Ovary (tissue), 7 donors: ENCODE measurements at regions not wholly inside any gene's neighbourhood (a gene's known extent, or its start where the extent isn't known, plus 50 kb on each side); places are given as distances from the start of the nearest gene placed in this dataset.

Source experiments
- DNase-seq, 5 donors: peaks; one replicate each; pipeline ENCODE4 v3.0.0-alpha.2; 2019 to 2020
- H3K27ac ChIP-seq, 2 donors: fragments of 200-600 bp; one replicate each; pipeline versions ENCODE4 v1.5.1 to v1.8.0; 2019 to 2022
- H3K27me3 ChIP-seq: fragments of 200-600 bp; one replicate; pipeline ENCODE4 v1.8.0; 2022
- H3K36me3 ChIP-seq: fragments of 200-600 bp; sonication (generic); one replicate; pipeline ENCODE4 v1.5.1; 2019
- H3K4me1 ChIP-seq: one replicate; pipeline ENCODE4 v1.8.1; 2013; ENCODE audit warnings: mild to moderate bottlenecking, moderate library complexity; ENCODE audit not compliant: insufficient read depth
- H3K4me3 ChIP-seq: fragments of 200-600 bp; sonication (generic); one replicate; pipeline ENCODE4 v1.5.1; 2017
- H3K9me3 ChIP-seq, 2 donors: fragments of 200-600 bp in 1 of 2; sonication (generic) in 1 of 2; one replicate each; pipeline versions ENCODE4 v1.5.1 to v1.8.1; 2013 to 2019; ENCODE audit warnings: mild to moderate bottlenecking in 1 of 2, moderate library complexity in 1 of 2
- EP300 ChIP-seq: sonication (generic); formaldehyde crosslinking; IDR thresholded peaks from one replicate; pipeline ENCODE4 v1.6.1; 2017; ENCODE audit warnings: antibody characterized with exemption
- POLR2A ChIP-seq: fragments of 450-650 bp; IDR thresholded peaks from one replicate; pipeline ENCODE4 v1.6.1; 2017; ENCODE audit warnings: antibody characterized with exemption, mild to moderate bottlenecking, moderate library complexity
- WGBS, 3 donors: extraction: QIAGEN DNeasy Blood & Tissue Kit in 1 of 3; methylation state at CpG; one replicate each; pipeline versions ENCODE4 v1.1.5 to v1.1.7; 2013 to 2017; 5-methylcytosine and 5-hydroxymethylcytosine counted together
- intact Hi-C, 4 donors: fragments of 100-400 bp; cut with DNase I; formaldehyde crosslinking; loops; one replicate each; pipeline versions ENCODE4 v1.11.0 to v1.15.1; 2022 to 2023
- TF ChIP-seq, protein P1 (sequence below), 3 donors: fragments of 450-650 bp in 2 of 3; fragments of 200-600 bp in 1 of 3; IDR thresholded peaks; one replicate each; pipeline versions ENCODE4 v1.5.1 to v1.8.0; 2016 to 2022; ENCODE audit warnings: antibody characterized with exemption in 3 of 3, mild to moderate bottlenecking in 1 of 3
- donor health status: DM: no; HTN: no; CAD: no; lungs with moderate emphysema.
- donor health status: DM: no; HTN: no; CAD: no.
- donor health status: Bipolar disorder and iron deficiency.
- donor health status: DM: no; HTN: no; CAD: no.
- donor health status: DM: yes; HTN: yes; CAD: no.

DNA sequence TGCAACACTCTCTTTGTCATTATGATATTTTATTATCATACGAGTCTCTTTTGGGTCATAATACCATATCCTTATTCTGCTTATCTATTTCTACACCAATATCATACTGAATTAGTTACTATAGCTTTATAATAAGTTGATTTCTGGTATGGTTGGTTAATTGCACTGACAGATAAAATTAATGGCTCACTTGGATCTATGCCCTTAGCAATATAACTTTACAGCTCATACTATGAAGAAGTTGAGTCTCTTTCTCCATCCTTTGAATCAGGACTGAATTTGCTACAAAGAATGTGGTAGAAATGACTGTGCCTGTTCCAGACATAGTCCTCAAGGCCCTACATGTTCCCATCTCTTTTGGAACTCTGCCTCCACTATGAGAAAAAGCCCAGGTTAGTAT is 139.7 kb upstream of the DYRK2 start:
- Histone ChIP-seq H3K27me3 (no peaks in the 10 kb centered on the region), H3K36me3 (no peaks in the 10 kb centered on the region), H3K4me1 (no peaks in the 10 kb centered on the region), H3K4me3 (no peak overlapping the region), H3K9me3 (no peaks in the 10 kb centered on the region), H3K27ac (no peak overlapping the region)
- TF ChIP-seq POLR2A: no peak
- TF ChIP-seq EP300: no peak
- TF ChIP-seq, protein P1, sequence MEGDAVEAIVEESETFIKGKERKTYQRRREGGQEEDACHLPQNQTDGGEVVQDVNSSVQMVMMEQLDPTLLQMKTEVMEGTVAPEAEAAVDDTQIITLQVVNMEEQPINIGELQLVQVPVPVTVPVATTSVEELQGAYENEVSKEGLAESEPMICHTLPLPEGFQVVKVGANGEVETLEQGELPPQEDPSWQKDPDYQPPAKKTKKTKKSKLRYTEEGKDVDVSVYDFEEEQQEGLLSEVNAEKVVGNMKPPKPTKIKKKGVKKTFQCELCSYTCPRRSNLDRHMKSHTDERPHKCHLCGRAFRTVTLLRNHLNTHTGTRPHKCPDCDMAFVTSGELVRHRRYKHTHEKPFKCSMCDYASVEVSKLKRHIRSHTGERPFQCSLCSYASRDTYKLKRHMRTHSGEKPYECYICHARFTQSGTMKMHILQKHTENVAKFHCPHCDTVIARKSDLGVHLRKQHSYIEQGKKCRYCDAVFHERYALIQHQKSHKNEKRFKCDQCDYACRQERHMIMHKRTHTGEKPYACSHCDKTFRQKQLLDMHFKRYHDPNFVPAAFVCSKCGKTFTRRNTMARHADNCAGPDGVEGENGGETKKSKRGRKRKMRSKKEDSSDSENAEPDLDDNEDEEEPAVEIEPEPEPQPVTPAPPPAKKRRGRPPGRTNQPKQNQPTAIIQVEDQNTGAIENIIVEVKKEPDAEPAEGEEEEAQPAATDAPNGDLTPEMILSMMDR (IDR thresholded peaks at IDR 0.05): no peak
- whole genome bisulfite sequencing, 3 donors: 90 to 100% (median 92%) methylated on average over 1 of the region's 1 CpG
- intact Hi-C loops: no loop called here
- no peak for DNase-seq

DNA sequence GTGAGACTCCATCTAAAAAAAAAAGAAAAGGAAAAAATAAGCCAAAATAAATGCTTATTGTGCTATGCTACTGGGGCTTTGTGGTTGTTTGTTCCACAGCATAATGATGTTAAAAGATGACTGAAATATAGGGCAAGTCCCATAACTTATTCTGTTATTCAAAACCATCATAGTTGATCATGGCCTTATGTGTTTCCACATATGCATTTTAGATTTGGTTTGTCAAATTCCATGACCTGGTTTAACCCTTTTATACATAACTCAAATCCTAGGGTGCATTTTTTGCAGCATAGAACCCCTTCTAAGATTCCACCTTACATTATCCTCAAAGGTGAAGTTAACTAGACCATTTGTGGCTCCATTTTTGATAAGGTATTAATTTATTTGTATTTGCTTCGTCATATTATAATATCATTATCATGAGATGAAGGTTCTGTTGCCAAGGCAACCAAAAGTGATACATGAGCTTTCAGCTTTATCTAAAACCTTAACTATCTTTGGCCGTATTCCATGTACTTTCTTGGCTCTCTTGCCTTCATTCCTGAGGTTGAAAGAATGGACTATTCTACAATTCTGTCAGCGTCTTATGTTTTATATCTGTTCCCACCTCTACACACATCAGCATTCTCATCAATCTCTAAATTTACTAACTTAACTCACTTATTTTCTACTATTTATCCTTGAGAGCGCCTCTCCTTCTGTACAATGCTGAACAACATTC is 138.7 kb upstream of the DYRK2 start:
- no peak overlapping the region for H3K4me3 ChIP-seq
- DNase-seq: no peak
- TF ChIP-seq POLR2A (no peak), EP300 (no peak)
- TF ChIP-seq, protein P1 (IDR thresholded peaks at IDR 0.05): no peak
- no peaks in the 10 kb centered on the region for H3K9me3 ChIP-seq
- H3K27me3 ChIP-seq: no peaks in the 10 kb centered on the region
- no peaks in the 10 kb centered on the region for H3K36me3 ChIP-seq
- intact Hi-C loops: no loop called here
- no peaks in the 10 kb centered on the region for H3K4me1 ChIP-seq
- WGBS, 3 donors: 34 to 42% (median 41%) methylated on average over 4 of the region's 4 CpGs
- H3K27ac ChIP-seq: no peak overlapping the region

DNA sequence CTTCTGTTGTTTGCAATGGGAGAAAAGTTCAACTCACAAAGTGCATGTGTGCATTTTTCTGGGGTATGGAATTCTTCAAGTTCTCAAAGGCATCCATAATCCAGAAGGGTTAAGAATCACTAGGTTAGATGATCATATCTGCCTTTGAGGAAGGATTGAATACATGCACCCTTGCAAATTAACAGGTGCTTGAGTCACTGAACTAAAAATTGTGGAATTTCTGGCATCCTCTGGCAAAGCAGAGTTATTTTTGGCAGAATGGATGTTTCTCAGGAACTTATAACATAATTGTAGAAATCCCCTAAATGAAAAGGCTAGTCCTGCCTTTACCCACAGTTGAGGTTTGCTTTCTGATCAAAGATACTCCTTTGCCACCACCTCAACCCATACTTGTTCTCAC is 136.5 kb upstream of the DYRK2 start:
- H3K27ac ChIP-seq: no peak overlapping the region
- no peaks in the 10 kb centered on the region for H3K36me3 ChIP-seq
- no peak overlapping the region for H3K4me3 ChIP-seq
- no peaks in the 10 kb centered on the region for H3K27me3 ChIP-seq
- DNase-seq: no peak
- H3K4me1 ChIP-seq: peaks cover under 1% of the 10 kb centered on the region
- intact Hi-C loops: no loop called here
- H3K9me3 ChIP-seq: no peaks in the 10 kb centered on the region
- TF ChIP-seq POLR2A (no peak), EP300 (no peak)
- TF ChIP-seq, protein P1 (IDR thresholded peaks at IDR 0.05): no peak

DNA sequence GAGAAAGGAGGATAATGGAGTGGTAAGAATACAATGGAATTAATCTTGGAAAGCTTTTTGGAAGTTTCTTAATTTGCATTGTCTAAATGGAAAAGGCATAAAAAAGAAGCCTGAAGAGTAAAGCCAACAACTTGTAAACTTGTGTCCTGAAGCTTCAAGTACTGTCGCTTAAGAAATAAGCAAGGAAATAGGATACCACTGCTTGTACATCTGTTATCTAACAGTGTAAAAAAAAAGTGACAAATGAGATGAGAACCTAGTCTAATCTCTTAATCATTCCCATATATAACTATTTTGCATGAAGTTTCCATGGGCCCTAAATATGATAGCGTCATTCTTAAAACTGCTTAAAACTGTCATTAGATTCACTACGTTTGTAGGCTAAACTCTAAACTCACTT is 134.0 kb upstream of the DYRK2 start:
- H3K9me3 ChIP-seq: no peaks in the 10 kb centered on the region
- no peaks in the 10 kb centered on the region for H3K36me3 ChIP-seq
- intact Hi-C loops: no loop called here
- H3K4me1 ChIP-seq: peaks cover 3% of the 10 kb centered on the region
- DNase-seq: no peak
- H3K4me3 ChIP-seq: no peak overlapping the region
- TF ChIP-seq EP300 (no peak), POLR2A (no peak)
- TF ChIP-seq, protein P1 (IDR thresholded peaks at IDR 0.05): no peak
- H3K27ac ChIP-seq: no peak overlapping the region
- no peaks in the 10 kb centered on the region for H3K27me3 ChIP-seq
- WGBS, 3 donors: 79 to 88% (median 85%) methylated on average over 3 of the region's 3 CpGs
